IMR-90 (cell line): ENCODE measurements at regions not wholly inside any gene's neighbourhood (a gene's known extent, or its start where the extent isn't known, plus 50 kb on each side); places are given as distances from the start of the nearest gene placed in this dataset.
A peak's percentile ranks its signal among the peaks of the same experiment; 100 is the strongest.

Source experiments
- ATAC-seq: fragments of 200-7000 bp; cut with Tn5 transposase; 2 replicates; pipeline ENCODE4 v1.9.1; 2020; ENCODE audit warnings: low read depth, mild to moderate bottlenecking, moderate library complexity
- BruUV-seq: library from RNA; stranded (reverse); fragments of 400-500 nt; replicated peaks from 2 replicates; lab custom pipeline; 2021; lab: Mats Ljungman, UMichigan
- CTCF ChIA-PET: fragments of 300-600 bp; formaldehyde crosslinking; extraction: SDS; loops from one replicate; lab custom pipeline; 2021; ENCODE audit warnings: antibody characterized with exemption; lab: Yijun Ruan, JAX
- POLR2A ChIA-PET: fragments of 300-600 bp; sonication (Branson Sonifier 250); formaldehyde crosslinking; loops from one replicate; lab custom pipeline; 2022; ENCODE audit warnings: antibody characterized with exemption; ENCODE audit not compliant: unreplicated experiment; lab: Charles Lee
- DNase-seq: peaks from one replicate; pipeline ENCODE4 v3.0.0; 2013
- H2AFZ ChIP-seq: replicated peaks from 2 replicates; pipeline ENCODE3; 2013; ENCODE audit warnings: low read length, mild to moderate bottlenecking; ENCODE audit not compliant: poor library complexity
- H2AK5ac ChIP-seq: 2 replicates; pipeline ENCODE4 v1.6.1; 2013; ENCODE audit warnings: low read depth, low read length, inconsistent platforms
- H2AK9ac ChIP-seq: replicated peaks from 2 replicates; pipeline ENCODE3; 2013; ENCODE audit warnings: mild to moderate bottlenecking, low read depth, low read length, moderate library complexity; ENCODE audit not compliant: poor library complexity
- H2BK120ac ChIP-seq: 2 replicates; pipeline ENCODE4 v1.6.1; 2013; ENCODE audit warnings: low read depth, low read length, inconsistent platforms
- H2BK15ac ChIP-seq: 3 replicates; pipeline ENCODE4 v1.6.1; 2013; ENCODE audit warnings: low read depth, low read length, inconsistent platforms
- H2BK20ac ChIP-seq: 2 replicates; pipeline ENCODE4 v1.6.1; 2013; ENCODE audit warnings: low read depth, mild to moderate bottlenecking, inconsistent platforms, low read length, moderate library complexity
- H2BK5ac ChIP-seq: 2 replicates; pipeline ENCODE4 v1.6.1; 2013; ENCODE audit warnings: mild to moderate bottlenecking, low read depth, low read length, inconsistent platforms; ENCODE audit not compliant: poor library complexity, severe bottlenecking
- H3K14ac ChIP-seq: replicated peaks from 2 replicates; pipeline ENCODE4 v1.6.1; 2013; ENCODE audit warnings: low read depth, low read length, inconsistent platforms
- H3K18ac ChIP-seq: 2 replicates; pipeline ENCODE4 v1.6.1; 2013; ENCODE audit warnings: low read depth, low read length, control low read depth
- H3K23ac ChIP-seq: 2 replicates; pipeline ENCODE4 v1.6.1; 2013; ENCODE audit warnings: low read depth, low read length, inconsistent platforms
- H3K27ac ChIP-seq: 2 replicates; pipeline ENCODE4 v1.5.1; 2013; ENCODE audit warnings: mild to moderate bottlenecking, control low read depth, low read length; ENCODE audit not compliant: insufficient read depth
- H3K27me3 ChIP-seq: 2 replicates; pipeline ENCODE4 v1.6.1; 2013; ENCODE audit warnings: low read length; ENCODE audit not compliant: control insufficient read depth, insufficient read depth
- H3K36me3 ChIP-seq: 2 replicates; pipeline ENCODE4 v1.6.1; 2013; ENCODE audit warnings: low read length, mixed read lengths; ENCODE audit not compliant: control insufficient read depth, insufficient read depth
- H3K4ac ChIP-seq: 2 replicates; pipeline ENCODE4 v1.6.1; 2013; ENCODE audit warnings: low read depth, low read length, inconsistent platforms
- H3K4me1 ChIP-seq: 2 replicates; pipeline ENCODE4 v1.6.1; 2013; ENCODE audit warnings: low read length, mixed read lengths; ENCODE audit not compliant: control insufficient read depth, insufficient read depth
- H3K4me2 ChIP-seq: 2 replicates; pipeline ENCODE4 v1.6.1; 2013; ENCODE audit warnings: low read depth, mild to moderate bottlenecking, control low read depth, low read length, moderate library complexity
- H3K4me3 ChIP-seq: 2 replicates; pipeline ENCODE4 v1.5.1; 2013; ENCODE audit warnings: low read depth, mild to moderate bottlenecking, control low read depth, low read length, moderate library complexity; ENCODE audit not compliant: insufficient read depth
- H3K56ac ChIP-seq: 2 replicates; pipeline ENCODE4 v1.6.1; 2013; ENCODE audit warnings: low read length, inconsistent platforms; ENCODE audit not compliant: insufficient read depth; ENCODE audit errors: extremely low read depth
- H3K79me1 ChIP-seq, 2 experiments: 2 replicates each; pipeline ENCODE4 v1.6.1; 2013; ENCODE audit warnings: low read length in 2 of 2, inconsistent platforms in 1 of 2, low read depth in 1 of 2
- H3K9ac ChIP-seq: 2 replicates; pipeline ENCODE4 v1.6.1; 2013; ENCODE audit warnings: low read depth, low read length, control low read depth
- H3K9me1 ChIP-seq: 2 replicates; pipeline ENCODE4 v1.6.1; 2013; ENCODE audit warnings: low read length, inconsistent platforms; ENCODE audit not compliant: insufficient read depth
- H3K9me3 ChIP-seq: 2 replicates; pipeline ENCODE4 v1.6.1; 2013; ENCODE audit warnings: low read length; ENCODE audit not compliant: control insufficient read depth, insufficient read depth
- H4K20me1 ChIP-seq: 2 replicates; pipeline ENCODE4 v1.6.1; 2013; ENCODE audit warnings: low read length, inconsistent platforms; ENCODE audit not compliant: insufficient read depth
- H4K5ac ChIP-seq: 2 replicates; pipeline ENCODE4 v1.6.1; 2013; ENCODE audit warnings: mild to moderate bottlenecking, low read depth, low read length, control low read depth
- H4K8ac ChIP-seq, 2 experiments: 2 replicates each; pipeline ENCODE4 v1.6.1; 2013; ENCODE audit warnings: low read depth in 2 of 2, low read length in 2 of 2, control low read depth in 1 of 2, inconsistent platforms in 1 of 2
- H4K91ac ChIP-seq: 2 replicates; pipeline ENCODE4 v1.6.1; 2013; ENCODE audit warnings: low read depth, low read length, inconsistent platforms; ENCODE audit not compliant: insufficient read depth
- CEBPB ChIP-seq: IDR thresholded peaks from 2 replicates; pipeline ENCODE4 v1.6.1; 2012; ENCODE audit warnings: low read depth, low read length, improper control_type of control experiment
- MXI1 ChIP-seq: IDR thresholded peaks from 2 replicates; pipeline ENCODE4 v1.6.1; 2012; ENCODE audit warnings: low read depth, mild to moderate bottlenecking, low read length, moderate library complexity, borderline replicate concordance
- NFE2L2 ChIP-seq: fragments of 150-350 bp; IDR thresholded peaks from 2 replicates; pipeline ENCODE4 v1.6.1; 2016; ENCODE audit warnings: low read depth, mild to moderate bottlenecking, low read length
- USF2 ChIP-seq: fragments of 150-350 bp; IDR thresholded peaks from 2 replicates; pipeline ENCODE4 v1.6.1; 2017; ENCODE audit warnings: mild to moderate bottlenecking, antibody characterized with exemption, low read length, low read depth
- WGBS, 2 experiments: methylation state at CpG; one replicate each; pipeline versions ENCODE4 v1.1.5 to v1.1.7; 2013; ENCODE audit warnings: missing lambda C conversion rate in 2 of 2; ENCODE audit not compliant: insufficient read length in 1 of 2; ENCODE audit errors: extremely low coverage in 2 of 2; 5-methylcytosine and 5-hydroxymethylcytosine counted together
- dilution Hi-C: fragments of 300-500 bp; cut with HindIII; formaldehyde crosslinking; loops from one replicate; pipeline ENCODE4 v1.14.3; 2018; ENCODE audit warnings: low sequenced_read_pairs; ENCODE audit not compliant: unreplicated experiment
- in situ Hi-C: fragments of 300-500 bp; cut with MboI; formaldehyde crosslinking; loops from 3 replicates; pipeline ENCODE4 v1.14.3; 2019; ENCODE audit warnings: low sequenced_read_pairs, inconsistent platforms, mixed read lengths
- intact Hi-C: fragments of 100-400 bp; cut with micrococcal nuclease; formaldehyde crosslinking; loops from 2 replicates; pipeline ENCODE4 v1.10.0; 2022

- CTCF ChIA-PET, result no interaction called here
- Histone ChIP-seq H3K18ac (no peak overlapping the region), H2AK5ac (no peak overlapping the region), H3K9ac (no peak overlapping the region), H3K79me1 (no peaks in the 10 kb centered on the region), H3K9me3 (no peaks in the 10 kb centered on the region), H4K91ac (no peak overlapping the region), H3K4me3 (no peak overlapping the region), H2BK5ac (no peak overlapping the region), H4K8ac (no peak overlapping the region), H2BK20ac (no peak overlapping the region), H4K20me1 (no peaks in the 10 kb centered on the region), H3K4ac (no peak overlapping the region), H3K4me2 (no peak overlapping the region), H3K36me3 (no peaks in the 10 kb centered on the region), H3K4me1 (no peaks in the 10 kb centered on the region; the same call in 1 of the 2 replicates), H3K14ac (no peak overlapping the region), H4K5ac (no peak overlapping the region), H2BK15ac (no peak overlapping the region), H3K9me1 (no peaks in the 10 kb centered on the region), H2BK120ac (no peak overlapping the region), H2AK9ac (no peak overlapping the region), H3K23ac (no peak overlapping the region), H3K27me3 (no peaks in the 10 kb centered on the region), H2AFZ (no peak overlapping the region), H3K56ac (no peak overlapping the region), H3K27ac (no peak overlapping the region)
- no CpG with 5 or more reads among the region's 5 CpGs for WGBS, 2 experiments
- in situ Hi-C loops, result no loop called here
- ATAC-seq (no peak), DNase-seq (no peak)
- intact Hi-C loops, result no loop called here
- TF ChIP-seq CEBPB (peak; percentile 55; the same call in 1 of the 2 replicates), USF2 (no peak), MXI1 (no peak), NFE2L2 (no peak)
- BruUV-seq, result no TSS peak
- POLR2A ChIA-PET, result no interaction called here
- dilution Hi-C loops, result no loop called here
Measured at GRCh38 chr21:17733209-17733608, 85.9 kb downstream of the C21orf91 start.
